WI38 (cell line): ENCODE measurements at regions not wholly inside any gene's neighbourhood (a gene's known extent, or its start where the extent isn't known, plus 50 kb on each side); places are given as distances from the start of the nearest gene placed in this dataset.

Source experiments
- H3K4me3 ChIP-seq: 2 replicates; pipeline ENCODE4 v1.5.1; 2011; ENCODE audit warnings: low read depth, mild to moderate bottlenecking, control low read depth, low read length
- CTCF ChIP-seq: IDR thresholded peaks from 2 replicates; pipeline ENCODE4 v1.5.1; 2012; ENCODE audit warnings: low read depth, mild to moderate bottlenecking, control low read depth, low read length

- H3K4me3 ChIP-seq, result no peak overlapping the region
- TF ChIP-seq CTCF, result no peak
These were observed 1137.3 kb upstream of the ZEB2 start for GRCh38 chr2:145657265-145657664.

DNA sequence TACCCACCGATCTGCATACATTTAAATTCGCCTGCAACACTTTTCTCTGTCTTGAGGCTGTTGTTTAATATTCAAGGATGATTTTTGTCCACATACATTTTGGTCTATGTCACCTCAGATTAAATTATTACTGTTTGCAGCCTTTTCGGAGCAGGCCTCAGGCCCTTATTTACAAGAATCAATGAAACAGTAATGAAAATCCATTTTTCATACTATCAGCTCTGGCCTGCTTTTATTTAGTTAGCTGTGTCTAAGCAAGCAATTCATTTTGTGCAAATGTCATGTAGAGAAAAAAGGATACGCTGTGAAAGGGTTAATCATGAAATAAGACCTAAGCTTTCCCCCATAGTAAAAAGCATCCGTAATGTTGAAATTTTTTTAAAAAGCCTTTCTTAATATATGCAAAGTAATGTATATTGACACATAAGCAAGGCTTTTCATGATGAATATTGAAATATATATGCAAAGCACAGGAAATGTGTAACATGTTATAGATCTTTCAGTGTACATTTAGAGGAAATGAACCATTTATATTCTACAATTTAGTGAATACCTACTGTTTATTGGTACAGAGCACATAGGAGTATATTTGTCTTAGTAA, 1135.3 kb upstream of the ZEB2 start:
- TF ChIP-seq CTCF, result no peak
- H3K4me3 ChIP-seq, result no peak overlapping the region

DNA sequence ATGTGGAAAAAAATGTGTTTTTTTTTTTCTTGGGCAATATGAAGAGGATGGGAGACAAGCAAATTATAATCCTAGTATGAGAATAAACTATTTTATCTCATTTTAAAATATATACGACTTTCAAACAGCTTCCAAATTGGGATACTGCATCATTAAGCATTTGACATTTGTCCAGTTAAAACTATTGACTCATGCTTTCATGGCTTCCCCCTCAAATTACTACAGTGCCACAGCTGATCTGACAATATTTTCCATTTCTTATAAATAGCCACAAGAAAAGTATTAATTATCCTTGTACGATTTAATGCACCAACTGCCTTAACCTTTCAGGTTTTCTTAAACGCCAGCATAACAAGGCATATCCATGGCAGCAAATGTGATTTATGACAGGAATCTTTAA, 1134.8 kb upstream of the ZEB2 start:
- TF ChIP-seq CTCF, result no peak
- H3K4me3 ChIP-seq, result no peak overlapping the region

- no peak overlapping the region for H3K4me3 ChIP-seq
- no peak for TF ChIP-seq CTCF
These were observed 1134.2 kb upstream of the ZEB2 start for GRCh38 chr2:145654156-145654555.

GRCh38 chr2:145653553-145653952, 1133.6 kb upstream of the ZEB2 start:
- no peak for TF ChIP-seq CTCF
- no peak overlapping the region for H3K4me3 ChIP-seq

- H3K4me3 ChIP-seq, result no peak overlapping the region
- no peak for TF ChIP-seq CTCF
These were observed 1132.9 kb upstream of the ZEB2 start for GRCh38 chr2:145652571-145653545.

GRCh38 chr2:145652036-145652435, 1132.1 kb upstream of the ZEB2 start:
- no peak overlapping the region for H3K4me3 ChIP-seq
- TF ChIP-seq CTCF, result no peak
